Stimulated activated naive B cell treated with anti-CD40 and anti-IgM and Interleukin-4, amounts not matched to agents 10 μg/mL and 1 μg/mL and 100 μg/mL, for 72 hours (primary cell): ENCODE measurements at regions not wholly inside any gene's neighbourhood (a gene's known extent, or its start where the extent isn't known, plus 50 kb on each side); places are given as distances from the start of the nearest gene placed in this dataset.

Source experiments
- ATAC-seq, 2 donors: fragments of 150-1000 bp; cut with Tn5 transposase; replicated peaks; 2 replicates each; pipeline ENCODE4 v1.10.0; 2021; ENCODE audit warnings: moderate library complexity in 1 of 2
- DNase-seq: peaks from one replicate; pipeline ENCODE4 v3.0.0; 2021
- H3K27ac Mint-ChIP-seq: one replicate; pipeline ENCODE4 v1.8.0; 2022; ENCODE audit warnings: mild to moderate bottlenecking, mixed read lengths
- H3K27me3 Mint-ChIP-seq, 2 donors: one replicate each; pipeline ENCODE4 v1.8.0; 2022; ENCODE audit warnings: mixed read lengths in 2 of 2
- H3K36me3 Mint-ChIP-seq, 2 donors: one replicate each; pipeline ENCODE4 v1.8.0; 2022; ENCODE audit warnings: mixed read lengths in 2 of 2, mild to moderate bottlenecking in 1 of 2
- H3K4me1 Mint-ChIP-seq, 2 donors: one replicate each; pipeline ENCODE4 v1.8.0; 2022; ENCODE audit warnings: mixed read lengths in 2 of 2, mild to moderate bottlenecking in 1 of 2
- H3K4me3 Mint-ChIP-seq, 2 donors: one replicate each; pipeline ENCODE4 v1.8.0; 2022; ENCODE audit warnings: mild to moderate bottlenecking in 2 of 2, mixed read lengths in 2 of 2, moderate library complexity in 1 of 2
- H3K9me3 Mint-ChIP-seq, 2 donors: one replicate each; pipeline ENCODE4 v1.8.0; 2022; ENCODE audit warnings: mixed read lengths in 2 of 2, mild to moderate bottlenecking in 1 of 2

DNA sequence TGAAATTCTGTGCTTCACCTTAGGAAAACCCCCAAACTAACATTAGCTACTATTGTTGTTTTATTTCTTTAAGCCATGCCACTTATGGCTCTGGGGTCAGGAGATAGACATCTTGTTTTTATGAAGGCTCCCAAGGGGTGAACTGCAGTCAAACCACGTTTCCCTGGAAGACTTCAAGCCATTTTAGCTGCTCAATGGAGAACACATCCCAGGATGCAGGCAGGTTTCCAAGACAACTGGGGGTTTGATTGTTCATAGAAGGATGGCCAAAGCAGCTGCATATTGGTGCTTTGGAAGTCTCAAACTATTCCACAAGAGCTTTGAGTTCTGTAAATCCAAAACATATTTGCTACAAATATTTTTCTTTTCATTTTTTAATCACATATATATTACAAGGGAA lies 818.0 kb downstream of the MAFB start:
- H3K27me3 Mint-ChIP-seq, result peaks cover 0 to 6% of the 10 kb centered on the region in 2 donors
- H3K36me3 Mint-ChIP-seq, result no peaks in the 10 kb centered on the region
- H3K9me3 Mint-ChIP-seq, result peaks cover 1 to 4% of the 10 kb centered on the region in 2 donors
- no peak overlapping the region for H3K4me3 Mint-ChIP-seq
- no peak overlapping the region for H3K27ac Mint-ChIP-seq
- ATAC-seq (no peak), DNase-seq (no peak)
- peaks cover 0 to 6% of the 10 kb centered on the region in 2 donors for H3K4me1 Mint-ChIP-seq

DNA sequence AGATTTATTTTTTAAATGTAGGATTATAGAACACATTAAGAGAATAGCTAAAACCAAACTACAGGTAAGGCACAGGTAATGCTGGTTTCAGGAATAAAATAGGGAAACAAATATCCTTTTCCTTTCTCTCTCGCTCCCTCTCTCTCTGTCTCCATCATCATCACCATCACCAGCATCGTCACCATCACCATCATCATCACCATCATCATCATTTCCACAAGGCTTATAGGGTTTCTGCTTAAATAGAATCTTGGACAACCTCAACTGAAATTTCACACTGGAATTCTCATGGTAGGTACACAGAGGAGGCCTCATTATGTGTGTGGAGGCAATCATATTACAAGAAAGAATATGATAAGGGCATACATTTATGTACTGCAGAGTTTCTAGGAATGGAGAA lies 823.6 kb downstream of the MAFB start:
- Mint-ChIP-seq H3K27me3 (no peaks in the 10 kb centered on the region), H3K9me3 (no peaks in the 10 kb centered on the region), H3K27ac (no peak overlapping the region), H3K4me3 (no peak overlapping the region), H3K4me1 (no peaks in the 10 kb centered on the region), H3K36me3 (no peaks in the 10 kb centered on the region)
- DNase-seq (no peak), ATAC-seq (no peak)

- Mint-ChIP-seq H3K9me3 (no peaks in the 10 kb centered on the region), H3K27me3 (peaks cover 0 to 4% of the 10 kb centered on the region in 2 donors), H3K4me1 (no peaks in the 10 kb centered on the region), H3K36me3 (no peaks in the 10 kb centered on the region), H3K27ac (no peak overlapping the region), H3K4me3 (no peak overlapping the region)
- ATAC-seq (no peak), DNase-seq (no peak)
These were observed 826.6 kb downstream of the MAFB start for GRCh38 chr20:39862470-39862891.

DNA sequence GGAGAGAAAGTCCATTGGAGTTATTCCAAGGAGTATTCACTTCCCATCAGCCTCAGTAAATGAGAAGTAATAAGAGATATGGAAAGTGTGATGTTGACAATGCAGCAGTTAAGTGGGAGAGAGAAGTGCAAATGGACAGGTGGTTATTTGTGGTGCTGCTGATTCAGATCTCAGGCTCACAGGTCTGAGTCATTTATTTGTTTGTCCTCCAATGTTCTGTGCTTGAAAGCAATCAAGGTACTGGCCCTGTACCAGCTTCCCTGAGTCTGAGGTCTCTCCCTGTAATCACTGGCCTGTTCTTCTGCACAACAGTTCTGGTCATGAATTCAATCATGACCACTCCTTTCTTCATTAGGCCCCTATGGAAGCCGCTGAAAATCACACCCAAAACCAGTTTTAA lies 827.7 kb downstream of the MAFB start:
- Mint-ChIP-seq H3K36me3 (no peaks in the 10 kb centered on the region), H3K27me3 (peaks cover 0 to 4% of the 10 kb centered on the region in 2 donors), H3K27ac (no peak overlapping the region)

DNA sequence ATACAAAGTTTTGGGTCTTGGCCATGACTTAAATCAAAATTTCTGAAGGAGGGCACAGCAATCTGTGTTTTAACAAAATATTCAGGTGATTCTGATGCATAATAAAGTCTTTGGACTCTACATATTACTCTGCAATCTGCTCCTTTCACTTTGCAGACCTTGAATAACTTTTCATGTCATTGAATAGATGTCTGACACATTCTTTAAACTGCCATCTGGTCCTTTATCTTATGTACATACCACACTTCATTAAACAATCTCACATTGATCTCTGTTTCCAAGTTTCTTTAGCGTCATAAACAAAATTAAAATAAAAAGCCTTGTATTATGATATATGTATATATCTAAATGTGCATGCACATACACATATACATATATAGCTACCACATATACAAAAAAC lies 831.2 kb downstream of the MAFB start:
- H3K4me3 Mint-ChIP-seq, result no peak overlapping the region
- no peak overlapping the region for H3K27ac Mint-ChIP-seq
- ATAC-seq (no peak), DNase-seq (no peak)
- no peaks in the 10 kb centered on the region for H3K36me3 Mint-ChIP-seq
- H3K27me3 Mint-ChIP-seq, result peaks cover 0 to 4% of the 10 kb centered on the region in 2 donors
- H3K4me1 Mint-ChIP-seq, result no peaks in the 10 kb centered on the region
- no peaks in the 10 kb centered on the region for H3K9me3 Mint-ChIP-seq

More for the DNA sequence above, 827.7 kb downstream of the MAFB start:
- no peaks in the 10 kb centered on the region for H3K9me3 Mint-ChIP-seq
- H3K4me3 Mint-ChIP-seq, result no peak overlapping the region
- no peak for DNase-seq
- no peak for ATAC-seq
- no peaks in the 10 kb centered on the region for H3K4me1 Mint-ChIP-seq

- no peak for DNase-seq
- Mint-ChIP-seq H3K9me3 (no peaks in the 10 kb centered on the region), H3K27ac (no peak overlapping the region), H3K36me3 (no peaks in the 10 kb centered on the region), H3K4me3 (no peak overlapping the region), H3K4me1 (no peaks in the 10 kb centered on the region), H3K27me3 (peaks cover 0 to 4% of the 10 kb centered on the region in 2 donors)
- ATAC-seq, result no peak
These were observed 831.8 kb downstream of the MAFB start for GRCh38 chr20:39857187-39857586.

GRCh38 chr20:39855799-39856198 lies 833.2 kb downstream of the MAFB start:
- no peak for ATAC-seq
- no peak for DNase-seq
- H3K27me3 Mint-ChIP-seq, result peaks cover 0 to 4% of the 10 kb centered on the region in 2 donors
- no peaks in the 10 kb centered on the region for H3K9me3 Mint-ChIP-seq
- H3K27ac Mint-ChIP-seq, result no peak overlapping the region
- peaks cover 0 to 4% of the 10 kb centered on the region in 2 donors for H3K4me1 Mint-ChIP-seq
- H3K36me3 Mint-ChIP-seq, result no peaks in the 10 kb centered on the region
- H3K4me3 Mint-ChIP-seq, result no peak overlapping the region

DNA sequence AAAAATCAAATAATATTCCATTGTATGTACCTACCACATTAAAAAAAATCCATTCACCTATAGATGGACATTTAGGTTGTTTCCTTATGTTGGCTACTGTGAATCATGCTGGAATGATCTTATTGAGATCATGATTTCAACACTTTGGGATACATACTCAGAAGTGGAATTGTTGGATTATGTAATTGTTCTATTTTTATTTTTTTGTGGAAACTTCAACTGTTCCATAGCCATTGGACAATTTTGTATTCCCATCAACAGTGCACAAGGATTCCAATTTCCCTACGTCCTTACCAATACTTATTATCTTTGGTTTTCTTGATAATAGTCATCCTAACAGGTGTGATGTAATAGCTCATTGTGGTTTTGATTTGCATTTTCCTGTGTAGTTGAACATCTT lies 834.0 kb downstream of the MAFB start:
- no peak overlapping the region for H3K27ac Mint-ChIP-seq
- H3K27me3 Mint-ChIP-seq, result peaks cover 0 to 4% of the 10 kb centered on the region in 2 donors
- H3K4me3 Mint-ChIP-seq, result no peak overlapping the region
- ATAC-seq, result no peak
- peaks cover 0 to 4% of the 10 kb centered on the region in 2 donors for H3K4me1 Mint-ChIP-seq
- DNase-seq, result no peak
- no peaks in the 10 kb centered on the region for H3K36me3 Mint-ChIP-seq
- H3K9me3 Mint-ChIP-seq, result no peaks in the 10 kb centered on the region

GRCh38 chr20:39853636-39854035 lies 835.4 kb downstream of the MAFB start:
- no peak for DNase-seq

GRCh38 chr20:39853050-39853449 lies 836.0 kb downstream of the MAFB start:
- Mint-ChIP-seq H3K27me3 (no peaks in the 10 kb centered on the region), H3K4me3 (no peak overlapping the region), H3K9me3 (no peaks in the 10 kb centered on the region), H3K4me1 (peaks cover 0 to 4% of the 10 kb centered on the region in 2 donors), H3K36me3 (no peaks in the 10 kb centered on the region), H3K27ac (no peak overlapping the region)
- ATAC-seq, result no peak
- DNase-seq, result no peak

More at GRCh38 chr20:39853636-39854035, 835.4 kb downstream of the MAFB start:
- H3K4me1 Mint-ChIP-seq, result peaks cover 0 to 4% of the 10 kb centered on the region in 2 donors
- ATAC-seq, result peak in 1 of 2 donors; percentile 36
- no peaks in the 10 kb centered on the region for H3K9me3 Mint-ChIP-seq
- H3K4me3 Mint-ChIP-seq, result no peak overlapping the region
- H3K36me3 Mint-ChIP-seq, result no peaks in the 10 kb centered on the region
- H3K27me3 Mint-ChIP-seq, result peaks cover 0 to 3% of the 10 kb centered on the region in 2 donors
- no peak overlapping the region for H3K27ac Mint-ChIP-seq

DNA sequence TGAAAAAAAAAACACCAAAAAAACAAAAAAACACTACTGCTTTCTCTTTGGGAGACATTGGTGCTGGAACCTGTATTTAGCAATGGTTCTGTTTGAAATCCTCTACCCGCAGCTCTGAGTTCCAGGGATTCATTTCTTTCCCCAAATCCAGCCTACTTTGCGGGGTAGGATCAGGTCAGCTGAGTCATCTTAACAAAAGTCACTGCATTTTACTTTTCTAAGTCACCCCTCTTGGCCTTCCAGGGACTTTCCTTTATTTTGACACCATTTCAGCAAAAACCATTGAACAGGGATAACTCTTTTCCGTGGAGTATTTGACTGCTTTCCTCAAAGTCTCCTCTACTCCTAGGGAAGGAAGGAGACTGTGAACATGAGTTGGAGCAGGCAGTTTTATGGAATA lies 837.6 kb downstream of the MAFB start:
- no peak for DNase-seq
- Mint-ChIP-seq H3K4me3 (no peak overlapping the region), H3K4me1 (peaks cover 0 to 4% of the 10 kb centered on the region in 2 donors), H3K36me3 (no peaks in the 10 kb centered on the region), H3K9me3 (no peaks in the 10 kb centered on the region), H3K27ac (no peak overlapping the region), H3K27me3 (no peaks in the 10 kb centered on the region)
- no peak for ATAC-seq

DNA sequence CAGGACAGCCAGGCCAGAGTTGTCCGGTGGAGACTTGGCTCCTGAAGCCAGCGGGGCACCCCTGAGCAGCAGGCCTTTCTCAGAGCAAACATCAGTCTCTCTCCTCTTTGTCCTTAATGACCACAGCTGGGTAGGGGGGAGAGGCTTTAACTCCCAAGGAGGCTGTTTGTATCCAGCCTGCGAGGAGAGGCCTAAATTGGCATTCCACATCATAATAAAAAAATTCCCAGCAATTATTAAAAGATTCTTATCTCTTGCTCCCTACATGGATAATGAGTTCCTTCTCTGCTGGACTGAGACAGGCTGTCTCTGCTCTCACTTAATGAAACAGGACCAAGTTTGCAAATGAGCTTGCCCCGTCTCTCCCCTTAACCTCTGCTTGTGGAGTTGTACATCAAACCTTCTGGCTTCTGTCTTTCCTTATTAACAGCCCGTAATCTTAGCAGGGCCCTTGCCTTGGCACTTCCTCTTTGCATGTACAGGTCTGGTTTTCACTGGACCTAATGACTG lies 838.2 kb downstream of the MAFB start:
- ATAC-seq (no peak), DNase-seq (no peak)
- H3K27ac Mint-ChIP-seq, result no peak overlapping the region
- no peaks in the 10 kb centered on the region for H3K27me3 Mint-ChIP-seq
- H3K9me3 Mint-ChIP-seq, result no peaks in the 10 kb centered on the region
- H3K36me3 Mint-ChIP-seq, result no peaks in the 10 kb centered on the region
- no peak overlapping the region for H3K4me3 Mint-ChIP-seq
- peaks cover 0 to 4% of the 10 kb centered on the region in 2 donors for H3K4me1 Mint-ChIP-seq

DNA sequence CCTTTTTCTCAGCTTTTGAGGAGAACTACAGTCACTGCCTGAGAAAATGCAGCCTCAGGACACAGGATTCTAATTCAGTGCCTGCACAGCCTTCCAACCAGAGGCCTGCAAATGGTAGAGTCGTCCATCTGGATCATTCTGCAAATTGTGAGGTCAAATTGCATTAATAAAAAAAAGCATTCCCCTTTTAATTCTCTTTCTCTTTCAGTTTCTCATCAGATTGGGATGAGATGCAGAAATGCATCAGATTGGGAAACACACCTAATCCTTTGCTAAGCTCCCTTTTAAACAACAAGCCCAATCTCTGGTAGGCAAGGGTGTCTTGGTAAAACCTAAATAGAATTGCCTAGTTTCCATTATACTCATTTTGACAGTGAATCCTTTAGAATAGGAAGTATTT lies 838.8 kb downstream of the MAFB start:
- DNase-seq (no peak), ATAC-seq (no peak)
- H3K4me3 Mint-ChIP-seq, result no peak overlapping the region
- H3K27me3 Mint-ChIP-seq, result no peaks in the 10 kb centered on the region
- no peak overlapping the region for H3K27ac Mint-ChIP-seq
- H3K36me3 Mint-ChIP-seq, result no peaks in the 10 kb centered on the region
- H3K9me3 Mint-ChIP-seq, result no peaks in the 10 kb centered on the region
- peaks cover 0 to 4% of the 10 kb centered on the region in 2 donors for H3K4me1 Mint-ChIP-seq

DNA sequence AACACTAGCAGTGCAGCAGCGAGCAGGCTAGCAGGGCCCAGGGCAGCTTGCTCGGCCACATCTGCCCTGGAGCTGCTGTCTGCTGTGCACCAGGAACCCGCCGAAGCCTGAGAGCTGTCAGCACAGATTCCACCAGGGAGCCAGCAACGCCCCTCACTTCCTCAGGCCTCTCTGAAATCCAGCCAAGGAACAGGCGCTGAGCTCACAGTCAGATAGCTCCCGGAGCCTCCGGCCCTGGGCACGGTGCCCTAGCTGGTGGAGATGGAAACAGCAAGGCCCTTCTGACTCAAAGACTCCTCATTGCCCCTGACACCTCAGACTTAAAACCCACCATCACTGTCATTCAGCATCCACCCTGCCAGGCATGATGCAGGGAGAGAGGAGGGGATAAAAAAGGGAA lies 839.4 kb downstream of the MAFB start:
- no peak overlapping the region for H3K27ac Mint-ChIP-seq
- no peak overlapping the region for H3K4me3 Mint-ChIP-seq
- no peak for DNase-seq

DNA sequence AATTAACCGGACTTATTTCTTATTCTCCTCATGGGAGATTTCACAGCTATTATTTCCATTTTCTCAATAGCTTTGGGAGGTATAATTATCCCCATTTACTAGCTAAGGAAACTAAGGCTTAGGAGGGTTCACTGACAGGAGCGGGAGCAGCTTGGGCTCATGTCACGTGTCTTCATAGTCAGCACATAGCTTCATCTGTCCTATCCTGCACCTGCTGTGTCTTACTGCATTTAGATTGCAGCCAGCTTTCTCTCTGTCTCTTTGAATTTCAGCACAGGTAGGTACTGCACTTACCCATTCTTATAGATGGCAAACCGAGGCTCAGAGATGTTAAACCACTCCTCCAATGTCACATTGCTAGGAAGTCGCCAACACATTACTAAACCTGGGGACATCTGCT lies 839.9 kb downstream of the MAFB start:
- no peak overlapping the region for H3K4me3 Mint-ChIP-seq
- ATAC-seq (no peak), DNase-seq (no peak)
- H3K9me3 Mint-ChIP-seq, result no peaks in the 10 kb centered on the region
- H3K27ac Mint-ChIP-seq, result no peak overlapping the region
- peaks cover 0 to 4% of the 10 kb centered on the region in 2 donors for H3K4me1 Mint-ChIP-seq
- no peaks in the 10 kb centered on the region for H3K36me3 Mint-ChIP-seq
- H3K27me3 Mint-ChIP-seq, result no peaks in the 10 kb centered on the region

More for the DNA sequence above, 839.4 kb downstream of the MAFB start:
- no peak for ATAC-seq
- H3K27me3 Mint-ChIP-seq, result no peaks in the 10 kb centered on the region
- H3K36me3 Mint-ChIP-seq, result no peaks in the 10 kb centered on the region
- peaks cover 0 to 4% of the 10 kb centered on the region in 2 donors for H3K4me1 Mint-ChIP-seq
- no peaks in the 10 kb centered on the region for H3K9me3 Mint-ChIP-seq
